ENCODE measurements at regions not wholly inside any gene's neighbourhood (a gene's known extent, or its start where the extent isn't known, plus 50 kb on each side); places are given as distances from the start of the nearest gene placed in this dataset.
A peak's percentile ranks its signal among the peaks of the same experiment; 100 is the strongest.
"Not testable (repeated sequence)": the region's sequence is repeated elsewhere in the genome, so short reads cannot be mapped to it uniquely, and the experiment has no call there.

GRCh38 chr3:192968901-192969300 is 51.2 kb upstream of the MB21D2 start:
- not testable (repeated sequence) for DNase-seq

- DNase-seq = no peak
These were observed 63.0 kb upstream of the MB21D2 start for GRCh38 chr3:192980632-192981031.

- no peak for DNase-seq
These were observed 68.7 kb upstream of the MB21D2 start for GRCh38 chr3:192986379-192986778.

- no peak for DNase-seq
These were observed 73.7 kb upstream of the MB21D2 start for GRCh38 chr3:192991356-192991755.

GRCh38 chr3:192992361-192992760 is 74.7 kb upstream of the MB21D2 start:
- no peak for DNase-seq

- DNase-seq = no peak
These were observed 75.8 kb upstream of the MB21D2 start for GRCh38 chr3:192993411-192993810.

GRCh38 chr3:193001113-193001512 is 83.5 kb upstream of the MB21D2 start:
- DNase-seq = not testable (repeated sequence)

- DNase-seq = not testable (repeated sequence)
These were observed 86.0 kb upstream of the MB21D2 start for GRCh38 chr3:193003624-193004023.

- DNase-seq = no peak
These were observed 91.0 kb upstream of the MB21D2 start for GRCh38 chr3:193008654-193009053.

- DNase-seq = peak; percentile 2
These were observed 92.5 kb upstream of the MB21D2 start for GRCh38 chr3:193010191-193010590.

- no peak for DNase-seq
These were observed 94.3 kb upstream of the MB21D2 start for GRCh38 chr3:193011958-193012357.

GRCh38 chr3:193014902-193015301 is 97.2 kb upstream of the MB21D2 start:
- DNase-seq = peak; percentile 87

GRCh38 chr3:193016437-193016901 is 98.8 kb upstream of the MB21D2 start:
- DNase-seq = peak; percentile 92

- no peak for DNase-seq
These were observed 103.9 kb upstream of the MB21D2 start for GRCh38 chr3:193021506-193022010.

GRCh38 chr3:193023218-193023617 is 105.6 kb upstream of the MB21D2 start:
- DNase-seq = no peak

GRCh38 chr3:193028258-193028657 is 110.6 kb upstream of the MB21D2 start:
- DNase-seq = no peak

- DNase-seq = peak; percentile 85
These were observed 112.1 kb upstream of the MB21D2 start for GRCh38 chr3:193029800-193030199.

GRCh38 chr3:193030276-193030675 is 112.6 kb upstream of the MB21D2 start:
- peak; percentile 60 for DNase-seq

- no peak for DNase-seq
These were observed 114.3 kb upstream of the MB21D2 start for GRCh38 chr3:193031911-193032310.

GRCh38 chr3:193033226-193033780 is 115.6 kb upstream of the MB21D2 start:
- DNase-seq = no peak

GRCh38 chr3:193037828-193038227 is 120.2 kb upstream of the MB21D2 start:
- not testable (repeated sequence) for DNase-seq

GRCh38 chr3:193039058-193039457 is 121.4 kb upstream of the MB21D2 start:
- DNase-seq = no peak

GRCh38 chr3:193040836-193041672 is 123.4 kb upstream of the MB21D2 start:
- peak; percentile 38 for DNase-seq

GRCh38 chr3:193046371-193046770 is 128.7 kb upstream of the MB21D2 start:
- DNase-seq = no peak
